CD8-positive, alpha-beta memory T cell (primary cell): ENCODE measurements at regions not wholly inside any gene's neighbourhood (a gene's known extent, or its start where the extent isn't known, plus 50 kb on each side); places are given as distances from the start of the nearest gene placed in this dataset.
"Not testable (repeated sequence)": the region's sequence is repeated elsewhere in the genome, so short reads cannot be mapped to it uniquely, and the experiment has no call there.

Experiments used
- CTCF ChIA-PET: fragments of 350-600 bp; sonication (Branson Sonifier 250); formaldehyde crosslinking; loops from one replicate; lab custom pipeline; 2021; ENCODE audit warnings: antibody characterized with exemption; lab: Charles Lee
- POLR2A ChIA-PET: fragments of 350-600 bp; sonication (Branson Sonifier 250); formaldehyde crosslinking; loops from one replicate; lab custom pipeline; 2021; ENCODE audit warnings: antibody characterized with exemption; lab: Charles Lee
- DNase-seq, 5 donors: peaks; one replicate each; pipeline versions ENCODE4 v3.0.0 to v3.0.0-alpha.2; 2020 to 2022; ENCODE audit warnings: mixed read lengths in 1 of 5
- H3K27ac ChIP-seq: one replicate; pipeline ENCODE4 v1.7.0; 2013; ENCODE audit warnings: low read depth, mild to moderate bottlenecking, low read length, moderate library complexity
- H3K27me3 ChIP-seq: 2 replicates; pipeline ENCODE4 v1.7.0; 2013; ENCODE audit warnings: low read length, mild to moderate bottlenecking; ENCODE audit not compliant: insufficient read depth, poor library complexity, severe bottlenecking
- H3K36me3 ChIP-seq: 2 replicates; pipeline ENCODE4 v1.7.0; 2013; ENCODE audit warnings: mild to moderate bottlenecking, low read length, moderate library complexity; ENCODE audit not compliant: insufficient read depth
- H3K4me1 ChIP-seq: 2 replicates; pipeline ENCODE4 v1.7.0; 2013; ENCODE audit warnings: mild to moderate bottlenecking, low read length, moderate library complexity; ENCODE audit not compliant: insufficient read depth
- H3K4me3 ChIP-seq: 2 replicates; pipeline ENCODE4 v1.7.0; 2013; ENCODE audit warnings: mild to moderate bottlenecking, low read length
- H3K9me3 ChIP-seq: 2 replicates; pipeline ENCODE4 v1.7.0; 2013; ENCODE audit warnings: mild to moderate bottlenecking, low read length
- H3K27ac Mint-ChIP-seq, 8 donors: one replicate each; pipeline ENCODE4 v1.8.0; 2020 to 2021; ENCODE audit warnings: mixed read lengths in 8 of 8, mild to moderate bottlenecking in 6 of 8, inconsistent platforms in 3 of 8, moderate library complexity in 3 of 8
- H3K27me3 Mint-ChIP-seq, 2 donors: one replicate each; pipeline ENCODE4 v1.8.0; 2020 to 2021; ENCODE audit warnings: mixed read lengths in 2 of 2, mild to moderate bottlenecking in 1 of 2, moderate library complexity in 1 of 2
- H3K36me3 Mint-ChIP-seq, 3 donors: one replicate each; pipeline ENCODE4 v1.8.0; 2020 to 2021; ENCODE audit warnings: mixed read lengths in 3 of 3, inconsistent platforms in 1 of 3, mild to moderate bottlenecking in 1 of 3
- H3K4me1 Mint-ChIP-seq, 3 donors: one replicate each; pipeline ENCODE4 v1.8.0; 2020 to 2021; ENCODE audit warnings: mixed read lengths in 3 of 3, inconsistent platforms in 1 of 3, mild to moderate bottlenecking in 1 of 3
- H3K4me3 Mint-ChIP-seq, 7 donors: one replicate each; pipeline ENCODE4 v1.8.0; 2020 to 2021; ENCODE audit warnings: mixed read lengths in 7 of 7, mild to moderate bottlenecking in 6 of 7, moderate library complexity in 4 of 7, inconsistent platforms in 2 of 7
- H3K9me3 Mint-ChIP-seq, 5 donors: one replicate each; pipeline ENCODE4 v1.8.0; 2020 to 2022; ENCODE audit warnings: mixed read lengths in 5 of 5, mild to moderate bottlenecking in 3 of 5, moderate library complexity in 2 of 5, inconsistent platforms in 1 of 5

DNA sequence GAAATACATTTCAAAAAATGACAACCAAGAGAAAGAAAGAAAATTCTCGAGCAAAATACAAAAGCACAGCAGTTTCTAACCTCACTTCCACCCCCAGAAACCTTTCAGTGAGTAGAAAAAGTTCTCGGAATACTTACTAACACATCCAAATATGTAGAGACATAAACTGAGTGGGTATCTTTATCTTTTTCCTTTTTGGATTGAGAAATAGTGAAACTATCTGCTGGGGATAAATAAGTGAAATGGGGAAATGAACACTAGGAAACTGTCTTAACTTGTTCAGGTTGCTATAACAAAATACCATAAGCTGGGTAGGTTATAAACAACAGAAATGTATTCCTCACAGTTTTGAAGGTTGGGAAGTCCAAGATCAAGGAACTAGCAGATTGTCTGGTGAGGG, 72.0 kb downstream of the VCAM1 start:
- CTCF ChIA-PET, result interaction anchor here (1.0 kb wide), 1 partner anchor 9 kb away, joined by 3 read pairs; no protein-coding TSS in a partner anchor
- H3K27ac Mint-ChIP-seq, result no peak overlapping the region
- POLR2A ChIA-PET, result no interaction called here
- H3K4me3 Mint-ChIP-seq, result no peak overlapping the region
- Histone ChIP-seq H3K9me3 (no peaks in the 10 kb centered on the region), H3K4me1 (no peaks in the 10 kb centered on the region), H3K27ac (no peak overlapping the region), H3K36me3 (no peaks in the 10 kb centered on the region), H3K27me3 (no peaks in the 10 kb centered on the region), H3K4me3 (no peak overlapping the region)
- H3K9me3 Mint-ChIP-seq, result peaks cover 0 to 2% (median 0%) of the 10 kb centered on the region in 5 donors
- H3K36me3 Mint-ChIP-seq, result no peaks in the 10 kb centered on the region
- H3K4me1 Mint-ChIP-seq, result no peaks in the 10 kb centered on the region
- no peak for DNase-seq
- peaks cover 1 to 35% of the 10 kb centered on the region in 2 donors for H3K27me3 Mint-ChIP-seq

DNA sequence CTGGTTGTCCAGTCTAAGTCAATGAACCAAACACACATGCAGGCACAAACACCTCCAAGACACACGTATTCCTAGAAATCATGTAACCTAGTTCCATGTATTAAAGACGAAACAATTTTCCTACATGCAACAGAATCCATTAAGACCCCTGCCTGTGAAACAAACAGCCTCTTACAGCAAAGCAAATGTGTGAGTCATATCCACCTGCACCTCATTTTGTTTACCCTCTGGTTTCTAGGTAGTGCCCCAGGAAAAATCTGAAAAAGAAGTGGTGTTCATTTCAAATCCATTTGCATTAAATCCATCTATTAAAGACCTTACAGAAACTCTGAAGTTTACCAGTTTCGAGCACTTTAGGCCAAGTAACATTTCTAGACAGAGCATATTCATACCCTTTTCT, 74.1 kb downstream of the VCAM1 start:
- Mint-ChIP-seq H3K4me3 (no peak overlapping the region), H3K9me3 (peaks cover 0 to 3% (median 0%) of the 10 kb centered on the region in 5 donors), H3K36me3 (no peaks in the 10 kb centered on the region), H3K27me3 (peaks cover 1 to 42% of the 10 kb centered on the region in 2 donors), H3K4me1 (no peaks in the 10 kb centered on the region), H3K27ac (no peak overlapping the region)
- no peaks in the 10 kb centered on the region for H3K4me1 ChIP-seq
- ChIA-PET POLR2A (no interaction called here), CTCF (no interaction called here)
- H3K36me3 ChIP-seq, result no peaks in the 10 kb centered on the region
- DNase-seq, result no peak
- no peak overlapping the region for H3K27ac ChIP-seq
- H3K9me3 ChIP-seq, result no peaks in the 10 kb centered on the region
- H3K4me3 ChIP-seq, result no peak overlapping the region
- H3K27me3 ChIP-seq, result no peaks in the 10 kb centered on the region

DNA sequence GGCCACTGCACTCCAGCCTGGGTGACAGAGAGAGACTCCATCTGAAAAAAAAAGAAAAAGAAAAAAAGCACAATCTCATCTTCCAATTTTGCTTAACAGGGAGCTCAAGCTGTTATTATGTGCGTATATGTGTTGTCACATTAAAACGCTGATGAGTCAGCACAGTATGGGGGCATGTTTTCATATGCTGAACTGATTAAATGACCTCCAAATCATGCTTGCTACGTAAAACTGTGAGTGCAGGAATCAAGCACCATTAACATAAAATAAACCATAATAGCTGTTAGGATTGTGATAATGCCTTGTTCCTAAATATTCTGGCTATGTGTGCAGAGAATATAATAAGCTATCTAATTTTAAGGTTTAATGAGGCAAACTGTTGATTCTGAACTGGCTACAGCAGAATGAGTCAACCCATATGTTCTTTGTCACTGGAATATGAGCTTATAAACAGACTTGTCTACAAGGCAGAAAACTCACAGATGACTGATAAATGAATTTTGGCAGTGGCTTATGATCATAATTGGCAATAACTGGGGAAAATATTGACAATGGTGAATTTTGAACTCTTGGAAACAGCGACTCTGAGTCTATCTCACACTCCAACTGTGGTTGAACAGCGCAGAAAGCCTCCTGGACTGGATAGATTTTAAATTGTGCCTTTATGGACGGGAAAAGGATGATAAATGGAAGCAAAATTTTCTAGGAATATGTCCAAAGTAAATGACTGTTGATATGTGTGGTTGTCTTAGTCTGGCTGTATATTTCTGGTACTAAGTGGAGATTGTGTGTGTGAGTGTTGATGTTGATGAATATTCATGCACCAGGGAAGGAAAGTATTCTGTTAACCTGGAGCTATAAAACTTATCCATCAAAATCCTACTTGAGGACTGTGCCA, 75.5 kb downstream of the VCAM1 start:
- H3K4me1 Mint-ChIP-seq, result no peaks in the 10 kb centered on the region
- no peaks in the 10 kb centered on the region for H3K4me1 ChIP-seq
- H3K4me3 Mint-ChIP-seq, result no peak overlapping the region
- peaks cover 0 to 4% (median 0%) of the 10 kb centered on the region in 5 donors for H3K9me3 Mint-ChIP-seq
- no peaks in the 10 kb centered on the region for H3K9me3 ChIP-seq
- H3K27me3 ChIP-seq, result no peaks in the 10 kb centered on the region
- no peaks in the 10 kb centered on the region for H3K36me3 ChIP-seq
- CTCF ChIA-PET, result no interaction called here
- H3K4me3 ChIP-seq, result no peak overlapping the region
- no peaks in the 10 kb centered on the region for H3K36me3 Mint-ChIP-seq
- peaks cover 1 to 41% of the 10 kb centered on the region in 2 donors for H3K27me3 Mint-ChIP-seq
- H3K27ac Mint-ChIP-seq, result no peak overlapping the region
- POLR2A ChIA-PET, result no interaction called here
- H3K27ac ChIP-seq, result no peak overlapping the region
- no peak for DNase-seq

DNA sequence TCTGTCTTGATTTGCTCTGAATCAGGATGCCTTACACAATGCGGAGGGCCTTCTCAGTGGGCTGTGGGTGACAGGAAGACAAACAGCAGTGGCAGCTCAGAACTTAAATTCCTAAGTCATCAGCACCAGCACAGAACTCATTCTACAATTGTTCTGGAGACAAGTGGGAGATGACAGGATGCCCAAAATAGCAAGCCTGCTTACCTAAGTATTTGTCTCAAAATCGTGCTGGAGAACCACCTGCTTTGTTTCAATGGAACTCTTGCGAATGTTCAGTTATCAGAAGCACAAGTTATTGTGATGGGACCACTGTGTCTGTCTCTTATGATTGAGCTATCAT, 76.1 kb downstream of the VCAM1 start:
- Histone ChIP-seq H3K36me3 (no peaks in the 10 kb centered on the region), H3K4me3 (no peak overlapping the region), H3K9me3 (no peaks in the 10 kb centered on the region), H3K4me1 (no peaks in the 10 kb centered on the region), H3K27me3 (no peaks in the 10 kb centered on the region), H3K27ac (no peak overlapping the region)
- Mint-ChIP-seq H3K4me3 (no peak overlapping the region), H3K4me1 (no peaks in the 10 kb centered on the region), H3K9me3 (peaks cover 3 to 9% (median 4%) of the 10 kb centered on the region in 5 donors), H3K36me3 (no peaks in the 10 kb centered on the region), H3K27ac (no peak overlapping the region), H3K27me3 (peaks cover 1 to 41% of the 10 kb centered on the region in 2 donors)
- ChIA-PET CTCF (no interaction called here), POLR2A (no interaction called here)
- DNase-seq, result no peak

DNA sequence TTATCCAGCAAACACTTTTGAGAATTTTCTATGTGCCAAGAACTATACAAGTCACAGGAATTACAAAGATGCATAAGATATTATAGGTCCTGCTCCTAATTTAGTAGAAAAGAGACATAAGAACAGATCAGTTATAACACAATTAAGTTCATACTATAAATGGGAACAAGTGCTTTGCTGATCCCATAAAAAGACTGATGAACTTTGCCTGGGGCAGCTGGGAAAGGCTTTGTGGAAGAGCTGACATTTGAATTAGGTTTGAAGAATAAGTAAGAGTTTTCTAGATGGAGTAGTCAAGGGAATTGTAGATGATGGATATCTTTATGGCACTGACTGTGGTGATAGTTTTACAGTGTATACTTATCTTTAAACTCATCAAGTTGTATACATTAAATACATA, 76.5 kb downstream of the VCAM1 start:
- H3K27me3 ChIP-seq, result no peaks in the 10 kb centered on the region
- Mint-ChIP-seq H3K4me3 (no peak overlapping the region), H3K4me1 (no peaks in the 10 kb centered on the region), H3K27ac (no peak overlapping the region), H3K27me3 (peaks cover 1 to 41% of the 10 kb centered on the region in 2 donors), H3K36me3 (no peaks in the 10 kb centered on the region), H3K9me3 (peaks cover 3 to 11% (median 9%) of the 10 kb centered on the region in 5 donors)
- POLR2A ChIA-PET, result no interaction called here
- no peak for DNase-seq
- H3K9me3 ChIP-seq, result no peaks in the 10 kb centered on the region
- CTCF ChIA-PET, result no interaction called here
- no peaks in the 10 kb centered on the region for H3K4me1 ChIP-seq
- no peaks in the 10 kb centered on the region for H3K36me3 ChIP-seq
- no peak overlapping the region for H3K4me3 ChIP-seq
- no peak overlapping the region for H3K27ac ChIP-seq

DNA sequence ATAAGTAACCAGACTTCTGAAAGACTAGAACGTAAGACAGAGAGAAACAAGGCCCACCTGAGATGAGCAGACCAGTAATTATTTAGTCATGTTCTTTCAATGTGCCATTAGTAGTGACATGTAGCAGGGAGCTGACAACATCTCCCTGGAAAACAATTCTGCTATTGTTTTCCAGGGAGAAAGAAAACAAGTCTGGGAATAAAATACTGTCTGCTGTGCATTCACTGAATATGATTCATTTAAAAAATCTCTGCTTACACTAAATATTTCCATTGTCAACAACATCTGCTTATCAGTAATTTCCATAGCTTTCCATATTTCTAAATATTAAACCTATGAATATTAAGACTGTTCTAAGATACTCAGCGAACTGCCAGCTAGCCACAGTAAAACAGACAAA, 80.0 kb downstream of the VCAM1 start:
- no peaks in the 10 kb centered on the region for H3K9me3 ChIP-seq
- POLR2A ChIA-PET, result no interaction called here
- no peak overlapping the region for H3K27ac ChIP-seq
- no peaks in the 10 kb centered on the region for H3K36me3 ChIP-seq
- Mint-ChIP-seq H3K4me1 (no peaks in the 10 kb centered on the region), H3K9me3 (peaks cover 7 to 22% (median 14%) of the 10 kb centered on the region in 5 donors), H3K27me3 (peaks cover 0 to 30% of the 10 kb centered on the region in 2 donors), H3K36me3 (peaks cover 0 to 3% (median 0%) of the 10 kb centered on the region in 3 donors), H3K4me3 (no peak overlapping the region), H3K27ac (no peak overlapping the region)
- CTCF ChIA-PET, result no interaction called here
- no peak overlapping the region for H3K4me3 ChIP-seq
- H3K4me1 ChIP-seq, result no peaks in the 10 kb centered on the region
- H3K27me3 ChIP-seq, result no peaks in the 10 kb centered on the region
- no peak for DNase-seq

DNA sequence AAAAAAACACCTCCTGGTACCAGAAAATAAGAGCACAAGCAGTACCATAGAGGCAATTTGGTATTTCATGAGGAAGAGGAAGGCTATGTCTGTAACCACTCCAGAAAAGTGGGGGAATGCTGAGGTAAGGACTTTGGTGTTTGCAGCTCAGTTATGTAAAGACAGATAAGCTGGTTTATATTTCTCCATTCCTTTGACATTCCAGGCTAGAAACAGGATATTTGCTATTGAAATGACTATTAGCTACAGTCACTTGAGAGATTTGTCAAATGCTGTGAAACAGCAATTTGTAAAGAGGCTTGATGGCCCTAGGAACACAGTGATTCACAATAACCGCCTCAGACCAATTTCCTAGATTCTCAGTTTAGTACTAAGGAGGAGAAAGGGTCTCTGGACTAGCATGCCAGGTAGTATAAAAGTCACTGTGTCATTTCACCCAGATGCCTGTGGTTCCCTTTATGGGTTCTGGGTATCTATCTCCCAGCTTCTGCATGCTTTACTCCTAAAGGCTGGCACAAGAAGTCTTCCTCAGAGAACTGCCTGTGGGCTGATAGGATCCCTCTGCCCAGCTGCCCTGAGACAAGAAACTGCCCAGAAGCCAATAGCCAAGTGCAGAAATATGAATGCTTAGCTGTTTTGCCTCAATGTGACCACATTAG, 80.5 kb downstream of the VCAM1 start:
- Histone ChIP-seq H3K36me3 (no peaks in the 10 kb centered on the region), H3K27ac (no peak overlapping the region), H3K9me3 (no peaks in the 10 kb centered on the region), H3K4me3 (no peak overlapping the region), H3K27me3 (no peaks in the 10 kb centered on the region), H3K4me1 (no peaks in the 10 kb centered on the region)
- H3K4me1 Mint-ChIP-seq, result no peaks in the 10 kb centered on the region
- POLR2A ChIA-PET, result no interaction called here
- no peak overlapping the region for H3K4me3 Mint-ChIP-seq
- H3K27ac Mint-ChIP-seq, result no peak overlapping the region
- peaks cover 0 to 3% (median 0%) of the 10 kb centered on the region in 3 donors for H3K36me3 Mint-ChIP-seq
- DNase-seq, result no peak
- CTCF ChIA-PET, result interaction anchor here (1.2 kb wide), 1 partner anchor 8 kb away, joined by 3 read pairs; no protein-coding TSS in a partner anchor
- H3K27me3 Mint-ChIP-seq, result peaks cover 0 to 26% of the 10 kb centered on the region in 2 donors
- H3K9me3 Mint-ChIP-seq, result peaks cover 7 to 22% (median 14%) of the 10 kb centered on the region in 5 donors

DNA sequence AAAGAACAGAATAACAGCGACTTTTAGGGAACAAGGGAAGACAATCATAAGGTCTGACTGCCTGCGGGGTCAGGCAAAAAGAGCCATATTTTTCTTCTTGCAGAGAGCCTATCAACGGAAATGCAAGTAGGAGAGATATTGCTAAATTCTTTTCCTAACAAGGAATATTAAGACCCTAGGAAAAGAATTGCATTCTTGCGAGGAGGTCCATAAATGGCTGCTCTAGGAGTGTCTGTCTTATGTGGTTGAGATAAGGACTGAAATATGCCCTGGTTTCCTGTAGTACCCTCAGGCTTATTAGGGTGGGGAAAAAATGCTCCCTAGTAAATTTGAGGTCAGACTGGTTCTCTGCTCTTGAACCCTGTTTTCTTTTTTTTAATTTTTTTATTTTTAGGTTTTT, 81.7 kb downstream of the VCAM1 start:
- H3K36me3 ChIP-seq, H3K36me3 Mint-ChIP-seq, H3K4me1 ChIP-seq, H3K27ac Mint-ChIP-seq, DNase-seq, POLR2A ChIA-PET, H3K4me1 Mint-ChIP-seq, H3K27ac ChIP-seq, H3K27me3 ChIP-seq, H3K9me3 ChIP-seq, H3K4me3 Mint-ChIP-seq, H3K4me3 ChIP-seq: not testable (repeated sequence)
- CTCF ChIA-PET, result interaction anchor here (1.2 kb wide), 1 partner anchor 10 kb away, joined by 3 read pairs; no protein-coding TSS in a partner anchor
- Mint-ChIP-seq H3K27me3 (peaks cover 3 to 28% of the 10 kb centered on the region in 2 donors), H3K9me3 (peaks cover 7 to 22% (median 14%) of the 10 kb centered on the region in 5 donors)
